ENCODE measurements at regions not wholly inside any gene's neighbourhood (a gene's known extent, or its start where the extent isn't known, plus 50 kb on each side); places are given as distances from the start of the nearest gene placed in this dataset.
A peak's percentile ranks its signal among the peaks of the same experiment; 100 is the strongest.

GRCh38 chr11:88448131-88448670, 110.7 kb upstream of the CTSC start:
- no peak for DNase-seq

GRCh38 chr11:88447281-88447680, 109.7 kb upstream of the CTSC start:
- no peak for DNase-seq

DNA sequence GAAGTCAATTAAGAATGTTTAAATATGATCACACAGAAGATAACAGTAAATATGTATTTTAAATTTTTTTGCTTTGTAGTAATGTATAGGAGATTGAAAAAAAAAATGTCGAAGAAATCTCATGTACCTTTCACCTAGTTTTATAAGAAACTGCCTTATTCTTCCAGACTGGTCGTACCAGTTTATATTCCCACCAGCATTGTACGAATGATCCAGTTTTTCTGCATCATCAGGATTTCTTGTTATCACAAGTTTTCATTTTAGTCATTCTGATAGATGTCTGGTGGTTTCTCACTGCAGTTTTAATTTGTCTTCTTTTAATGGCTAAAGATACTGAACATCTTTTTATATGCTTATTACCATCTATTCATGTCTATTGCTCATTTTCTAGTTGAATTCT, 101.8 kb upstream of the CTSC start:
- no peak for DNase-seq

DNA sequence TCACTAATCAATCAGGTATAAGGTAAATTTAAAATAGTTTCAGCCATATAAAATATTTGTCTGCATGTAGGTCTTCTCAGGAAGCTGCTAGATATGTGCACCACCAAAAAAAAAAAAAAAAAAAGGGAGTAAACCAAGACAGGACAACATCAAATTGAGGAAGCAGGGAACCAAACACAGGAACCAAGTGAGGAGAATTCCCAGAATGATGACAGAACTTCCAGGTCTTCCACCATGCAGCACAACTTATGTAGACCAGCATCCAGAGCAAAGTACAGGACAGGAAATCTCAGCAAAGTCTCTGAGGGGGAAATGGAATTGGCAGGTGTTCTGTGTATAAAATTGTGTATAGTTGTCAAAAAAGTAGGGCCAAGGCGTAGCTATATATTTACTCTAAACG, 101.2 kb upstream of the CTSC start:
- DNase-seq, result no peak

DNA sequence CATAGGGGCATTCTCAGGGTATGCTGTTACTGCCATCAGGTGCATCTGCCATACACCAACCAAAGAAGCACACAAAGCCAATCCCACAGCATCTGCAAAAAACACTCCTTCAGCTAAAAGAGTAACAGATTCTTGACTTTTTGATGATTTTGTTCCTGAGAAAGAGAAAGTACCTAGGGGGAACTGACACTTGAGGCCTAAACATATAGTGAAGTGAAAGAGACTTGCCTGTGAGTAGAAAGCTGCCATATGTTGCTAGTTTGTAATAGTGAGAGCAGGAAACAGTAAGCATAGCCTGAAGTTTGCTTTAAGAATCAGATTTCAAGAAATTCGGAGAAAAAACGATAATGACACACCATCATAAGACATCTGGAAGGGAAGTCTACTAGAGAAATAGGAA, 97.9 kb upstream of the CTSC start:
- DNase-seq, result no peak

- no peak for DNase-seq
Measured at GRCh38 chr11:88434333-88434976, 96.9 kb upstream of the CTSC start.

GRCh38 chr11:88433536-88434230, 96.1 kb upstream of the CTSC start:
- DNase-seq, result no peak

- no peak for DNase-seq
Measured at GRCh38 chr11:88431675-88432341, 94.3 kb upstream of the CTSC start.

GRCh38 chr11:88428959-88429358, 91.4 kb upstream of the CTSC start:
- DNase-seq, result no peak

- DNase-seq, result no peak
Measured at GRCh38 chr11:88427719-88428118, 90.2 kb upstream of the CTSC start.

GRCh38 chr11:88424881-88425280, 87.3 kb upstream of the CTSC start:
- no peak for DNase-seq

DNA sequence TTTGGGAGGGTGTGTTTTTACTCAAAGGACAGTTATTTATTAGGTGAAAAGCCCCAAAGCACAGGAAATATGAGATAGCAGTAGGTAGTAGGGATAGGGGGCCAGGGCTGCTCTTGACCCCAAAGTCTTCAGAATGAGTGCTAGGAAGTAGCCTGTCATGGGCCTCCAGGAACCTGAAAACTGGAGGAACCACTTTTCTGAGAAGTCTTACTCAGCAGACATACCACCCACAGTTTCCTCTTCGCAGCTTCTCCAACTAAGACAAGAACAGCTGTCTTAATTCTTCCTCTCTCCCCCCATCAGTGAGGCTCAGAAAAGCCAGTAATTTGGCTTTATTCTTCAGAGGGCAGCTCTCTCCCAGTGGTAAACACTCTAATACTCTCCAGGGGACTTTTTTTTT, 84.0 kb upstream of the CTSC start:
- peak; percentile 39 to 50 for DNase-seq

DNA sequence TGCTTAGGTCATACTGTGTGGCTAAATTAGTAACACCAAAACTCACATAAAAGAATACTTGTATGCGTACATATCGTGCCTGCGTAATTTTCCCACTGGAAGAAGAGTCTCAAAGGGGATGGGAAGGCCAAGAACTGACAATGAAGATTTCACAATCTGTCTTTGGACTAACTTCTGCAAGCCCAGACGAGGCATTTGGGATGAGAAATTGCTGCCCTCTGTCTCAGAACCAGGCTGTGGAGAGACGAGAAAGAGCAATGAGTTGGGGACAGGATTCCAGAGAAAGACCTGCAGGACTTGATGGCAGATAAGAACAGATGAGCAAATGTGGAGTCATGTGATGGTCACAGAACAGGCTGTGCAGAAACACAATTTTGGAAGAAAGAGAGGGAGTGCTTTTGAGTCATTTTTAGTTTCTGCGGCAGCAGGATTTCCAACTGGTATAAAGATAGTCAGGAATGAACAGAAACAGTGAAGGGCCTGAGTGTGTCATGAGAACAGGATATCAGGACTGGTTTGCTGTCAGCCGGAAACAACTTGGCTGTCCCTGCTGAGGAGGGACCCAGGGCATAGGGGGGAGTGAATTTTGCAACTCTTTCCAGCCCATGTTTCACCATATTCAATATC, 82.7 kb upstream of the CTSC start:
- no peak for DNase-seq

- no peak for DNase-seq
Measured at GRCh38 chr11:88418508-88418907, 81.0 kb upstream of the CTSC start.

- no peak for DNase-seq
Measured at GRCh38 chr11:88415495-88415894, 78.0 kb upstream of the CTSC start.

DNA sequence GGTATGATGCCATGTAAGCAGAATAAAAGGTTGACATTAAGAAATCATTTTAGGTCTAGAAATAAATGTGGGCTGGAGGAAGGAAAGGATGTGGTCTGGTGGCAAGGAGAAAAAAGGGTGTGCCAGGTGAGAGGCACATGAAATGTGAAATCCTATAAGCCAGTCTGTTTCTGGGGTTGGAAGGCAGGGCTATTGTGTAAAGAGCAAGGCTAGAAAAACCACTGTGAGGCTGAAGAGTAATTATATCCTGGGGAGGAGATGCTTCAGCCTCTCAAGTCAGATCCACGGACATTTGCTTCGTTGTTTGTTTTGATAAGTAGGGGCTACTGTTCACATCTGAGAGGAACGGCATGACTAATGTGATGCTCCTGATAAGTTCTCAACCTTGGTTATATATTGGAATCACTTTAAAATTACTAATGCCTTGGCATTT, 77.5 kb upstream of the CTSC start:
- no peak for DNase-seq

- no peak for DNase-seq
Measured at GRCh38 chr11:88414385-88414861, 76.9 kb upstream of the CTSC start.

GRCh38 chr11:88411265-88411664, 73.7 kb upstream of the CTSC start:
- DNase-seq, result no peak

- no peak for DNase-seq
Measured at GRCh38 chr11:88410656-88411055, 73.1 kb upstream of the CTSC start.

- DNase-seq, result no peak
Measured at GRCh38 chr11:88410056-88410455, 72.5 kb upstream of the CTSC start.

DNA sequence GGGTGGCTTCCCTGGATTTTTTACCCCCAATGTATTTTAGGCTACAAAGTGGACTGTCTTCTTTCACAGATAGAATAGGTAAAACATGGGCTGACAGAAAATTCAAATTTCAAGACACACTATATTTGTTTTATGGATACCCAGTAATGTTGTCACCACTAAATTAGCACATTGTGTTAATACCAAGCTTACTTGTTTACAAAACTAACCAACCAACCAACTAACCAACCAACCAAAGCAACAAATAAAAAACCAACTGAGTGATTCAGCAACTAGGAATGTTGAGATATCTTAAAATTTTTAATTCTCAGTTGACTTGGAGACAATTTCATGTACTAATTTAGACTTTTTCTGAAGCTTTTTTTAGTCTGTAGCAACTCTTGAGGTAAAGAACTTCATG, 69.3 kb upstream of the CTSC start:
- DNase-seq, result no peak

- no peak for DNase-seq
Measured at GRCh38 chr11:88405853-88406252, 68.3 kb upstream of the CTSC start.

GRCh38 chr11:88404932-88405710, 67.6 kb upstream of the CTSC start:
- DNase-seq, result no peak

Measured in activated CD4-positive, alpha-beta T cell treated with anti-CD3 and anti-CD28 coated beads, Interleukin-2, amount 50 U/mL, for 48 hours (primary cell).